Activated naive CD4-positive, alpha-beta T cell treated with anti-CD3 and anti-CD28 coated beads for 36 hours (primary cell): ENCODE measurements at regions not wholly inside any gene's neighbourhood (a gene's known extent, or its start where the extent isn't known, plus 50 kb on each side); places are given as distances from the start of the nearest gene placed in this dataset.

Experiments used
- CTCF ChIA-PET: fragments of 350-600 bp; sonication (Branson Sonifier 250); formaldehyde crosslinking; loops from one replicate; lab custom pipeline; 2021; ENCODE audit warnings: antibody characterized with exemption; lab: Charles Lee
- DNase-seq: peaks from one replicate; pipeline ENCODE4 v3.0.0-alpha.2; 2020
- H3K27ac Mint-ChIP-seq: one replicate; pipeline ENCODE4 v1.8.0; 2021; ENCODE audit warnings: mild to moderate bottlenecking, mixed read lengths
- H3K27me3 Mint-ChIP-seq: one replicate; pipeline ENCODE4 v1.8.0; 2021; ENCODE audit warnings: low read depth, mixed read lengths
- H3K36me3 Mint-ChIP-seq: one replicate; pipeline ENCODE4 v1.8.0; 2021; ENCODE audit warnings: low read depth, mixed read lengths
- H3K4me1 Mint-ChIP-seq: one replicate; pipeline ENCODE4 v1.8.0; 2021; ENCODE audit warnings: low read depth, mixed read lengths
- H3K4me3 Mint-ChIP-seq: one replicate; pipeline ENCODE4 v1.8.0; 2021; ENCODE audit warnings: mild to moderate bottlenecking, moderate library complexity, mixed read lengths
- H3K9me3 Mint-ChIP-seq: one replicate; pipeline ENCODE4 v1.8.0; 2021; ENCODE audit warnings: mixed read lengths
- intact Hi-C: fragments of 100-400 bp; cut with micrococcal nuclease; formaldehyde crosslinking; loops from one replicate; pipeline ENCODE4 v1.15.1; 2023

DNA sequence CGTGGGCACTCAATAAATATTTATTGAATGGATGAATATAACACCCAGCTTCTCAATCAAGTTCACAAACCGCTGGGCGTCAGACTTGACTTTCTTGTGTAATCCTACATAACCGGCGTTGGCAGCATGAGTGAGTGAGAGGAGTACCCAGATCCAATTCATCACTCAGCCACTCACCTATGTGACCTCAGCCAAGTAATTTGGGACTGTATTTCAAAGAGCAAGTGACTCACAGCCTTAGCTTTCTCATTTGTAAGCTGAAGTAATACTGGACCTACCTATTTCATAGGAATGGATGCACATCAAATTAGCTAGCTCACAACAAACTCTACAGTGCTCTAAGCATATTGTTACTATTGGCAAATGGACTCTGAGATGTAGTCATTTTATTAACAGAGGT lies 53.8 kb upstream of the FAM204A start:
- Mint-ChIP-seq H3K4me3 (no peak overlapping the region), H3K27ac (no peak overlapping the region), H3K4me1 (no peaks in the 10 kb centered on the region), H3K9me3 (no peaks in the 10 kb centered on the region), H3K36me3 (no peaks in the 10 kb centered on the region), H3K27me3 (peaks cover 15% of the 10 kb centered on the region)
- intact Hi-C loops, result no loop called here
- CTCF ChIA-PET, result interaction anchor here (0.9 kb wide), 1 partner anchor 63 kb away, joined by 3 read pairs; no protein-coding TSS in a partner anchor
- DNase-seq, result no peak

DNA sequence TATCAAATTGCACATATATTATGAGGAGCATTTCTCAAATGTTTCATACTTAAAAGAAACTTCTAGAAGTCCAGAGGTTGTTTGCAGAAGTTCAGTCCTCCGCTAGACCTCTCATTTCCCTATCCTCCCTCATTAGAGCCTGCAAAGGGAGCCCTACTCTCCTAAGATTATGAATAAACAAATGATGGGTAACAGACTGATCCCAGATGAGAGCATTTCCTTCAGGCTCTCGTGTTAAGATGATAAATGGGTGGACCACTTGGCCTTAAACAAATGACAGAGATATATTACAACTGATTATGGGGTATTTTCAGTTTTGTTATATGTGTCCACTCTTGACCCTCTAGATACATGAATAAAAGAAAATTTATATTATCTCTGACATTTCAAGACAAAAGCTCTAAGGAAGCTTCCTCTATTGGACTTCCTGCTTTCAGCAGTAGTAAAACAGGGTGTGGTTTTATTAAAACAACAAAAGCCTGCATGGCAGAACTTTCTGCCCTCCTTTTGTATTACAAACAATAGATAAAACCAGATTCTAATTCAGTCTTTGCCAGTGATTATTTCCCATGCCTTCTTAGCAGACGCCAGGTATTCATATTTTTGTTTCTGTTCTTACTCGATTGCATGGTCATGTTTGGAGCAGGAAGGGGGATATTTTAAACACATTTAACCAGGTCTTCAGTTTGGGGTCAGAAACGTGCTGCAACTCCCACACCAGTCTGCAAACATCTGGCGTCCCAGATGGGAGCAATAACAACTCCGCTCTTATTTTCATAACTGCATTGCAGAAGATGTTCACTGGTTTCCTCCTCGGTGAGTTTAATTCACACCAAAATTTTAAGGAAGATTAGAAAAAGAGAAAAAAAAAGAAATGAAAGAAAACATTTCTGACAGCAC lies 52.4 kb upstream of the FAM204A start:
- CTCF ChIA-PET, result no interaction called here

DNA sequence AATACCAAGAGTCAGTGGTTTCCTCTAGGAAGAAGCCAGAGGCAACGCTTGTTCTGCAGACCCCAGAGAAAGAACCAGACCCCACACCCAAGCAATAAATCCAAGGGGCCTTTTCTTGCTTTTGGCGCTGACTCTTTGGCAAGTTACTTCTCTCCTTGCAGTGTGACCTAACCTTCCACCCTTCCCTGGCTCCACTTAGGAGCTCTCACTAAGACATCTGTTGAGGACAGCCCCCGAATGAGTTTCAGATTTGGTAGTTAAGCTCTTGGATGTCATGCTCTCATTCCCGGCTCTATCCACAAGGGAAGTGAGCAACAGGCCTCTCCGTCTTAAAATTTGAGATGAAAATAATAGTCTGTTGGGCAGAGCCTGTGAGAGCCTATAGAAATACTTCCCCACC lies 50.6 kb upstream of the FAM204A start:
- CTCF ChIA-PET, result interaction anchor here (1.2 kb wide), 1 partner anchor 31 kb away, joined by 3 read pairs; no protein-coding TSS in a partner anchor
- H3K4me3 Mint-ChIP-seq, result no peak overlapping the region
- peaks cover 20% of the 10 kb centered on the region for H3K27me3 Mint-ChIP-seq
- intact Hi-C loops, result no loop called here
- H3K27ac Mint-ChIP-seq, result no peak overlapping the region
- no peaks in the 10 kb centered on the region for H3K9me3 Mint-ChIP-seq
- DNase-seq, result no peak
- no peaks in the 10 kb centered on the region for H3K36me3 Mint-ChIP-seq
- no peaks in the 10 kb centered on the region for H3K4me1 Mint-ChIP-seq

More for the DNA sequence above, 52.4 kb upstream of the FAM204A start:
- no peak for DNase-seq
- intact Hi-C loops, result no loop called here
- Mint-ChIP-seq H3K4me3 (no peak overlapping the region), H3K27me3 (peaks cover 21% of the 10 kb centered on the region), H3K27ac (no peak overlapping the region), H3K36me3 (no peaks in the 10 kb centered on the region), H3K4me1 (no peaks in the 10 kb centered on the region), H3K9me3 (no peaks in the 10 kb centered on the region)
